ENCODE measurements at regions not wholly inside any gene's neighbourhood (a gene's known extent, or its start where the extent isn't known, plus 50 kb on each side); places are given as distances from the start of the nearest gene placed in this dataset.
"Not testable (repeated sequence)": the region's sequence is repeated elsewhere in the genome, so short reads cannot be mapped to it uniquely, and the experiment has no call there.

GRCh38 chr13:78120144-78120543, 201.5 kb upstream of the EDNRB start:
- not testable (repeated sequence) for TF ChIP-seq EZH2phosphoT487 (IDR thresholded peaks at IDR 0.05; ENCODE audit: borderline replicate concordance); CTCF (conservative IDR thresholded peaks at IDR 0.05; ENCODE audit: low read length)

Measured in Loucy (cell line).